ENCODE measurements at regions not wholly inside any gene's neighbourhood (a gene's known extent, or its start where the extent isn't known, plus 50 kb on each side); places are given as distances from the start of the nearest gene placed in this dataset.

DNA sequence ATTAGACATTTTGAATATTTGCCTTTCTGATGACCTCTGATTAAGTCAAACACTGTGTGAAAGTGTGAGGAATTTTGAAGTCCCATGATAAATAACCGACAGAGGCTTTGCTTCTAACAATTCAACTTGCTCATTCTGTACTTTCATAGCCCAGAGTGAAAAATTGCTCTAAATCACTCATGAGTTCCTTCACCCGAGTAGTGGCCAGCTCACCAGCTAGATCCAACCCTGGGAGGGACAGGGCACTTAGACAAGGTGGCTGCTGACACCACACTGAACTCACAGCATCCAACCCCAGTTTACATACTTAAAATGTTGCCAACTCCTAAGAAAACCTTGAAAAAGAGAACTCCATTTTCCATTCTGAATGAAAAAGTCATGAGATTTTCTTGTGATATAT, 80.0 kb upstream of the LYZL1 start:
- TF ChIP-seq, protein P1, sequence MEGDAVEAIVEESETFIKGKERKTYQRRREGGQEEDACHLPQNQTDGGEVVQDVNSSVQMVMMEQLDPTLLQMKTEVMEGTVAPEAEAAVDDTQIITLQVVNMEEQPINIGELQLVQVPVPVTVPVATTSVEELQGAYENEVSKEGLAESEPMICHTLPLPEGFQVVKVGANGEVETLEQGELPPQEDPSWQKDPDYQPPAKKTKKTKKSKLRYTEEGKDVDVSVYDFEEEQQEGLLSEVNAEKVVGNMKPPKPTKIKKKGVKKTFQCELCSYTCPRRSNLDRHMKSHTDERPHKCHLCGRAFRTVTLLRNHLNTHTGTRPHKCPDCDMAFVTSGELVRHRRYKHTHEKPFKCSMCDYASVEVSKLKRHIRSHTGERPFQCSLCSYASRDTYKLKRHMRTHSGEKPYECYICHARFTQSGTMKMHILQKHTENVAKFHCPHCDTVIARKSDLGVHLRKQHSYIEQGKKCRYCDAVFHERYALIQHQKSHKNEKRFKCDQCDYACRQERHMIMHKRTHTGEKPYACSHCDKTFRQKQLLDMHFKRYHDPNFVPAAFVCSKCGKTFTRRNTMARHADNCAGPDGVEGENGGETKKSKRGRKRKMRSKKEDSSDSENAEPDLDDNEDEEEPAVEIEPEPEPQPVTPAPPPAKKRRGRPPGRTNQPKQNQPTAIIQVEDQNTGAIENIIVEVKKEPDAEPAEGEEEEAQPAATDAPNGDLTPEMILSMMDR (IDR thresholded peaks at IDR 0.05), result no peak
- TF ChIP-seq EZH2 (IDR thresholded peaks at IDR 0.05), result no peak
- TF ChIP-seq EZH2phosphoT487 (IDR thresholded peaks at IDR 0.05), result no peak

Data from neural progenitor cell (in vitro differentiated cells).